Stimulated activated CD8-positive, alpha-beta memory T cell treated with anti-CD3 and anti-CD28 coated beads, Interleukin-4, amount 100 ng/mL, for 24 hours (primary cell): ENCODE measurements at regions not wholly inside any gene's neighbourhood (a gene's known extent, or its start where the extent isn't known, plus 50 kb on each side); places are given as distances from the start of the nearest gene placed in this dataset.

Source experiments
- DNase-seq: peaks from one replicate; pipeline ENCODE4 v3.0.0-alpha.2; 2020; ENCODE audit warnings: low read depth

- no peak for DNase-seq
Measured at GRCh38 chr1:219399446-219399845, 213.5 kb downstream of the ZC3H11B start.

- no peak for DNase-seq
Measured at GRCh38 chr1:219398815-219399396, 214.0 kb downstream of the ZC3H11B start.

- DNase-seq, result no peak
Measured at GRCh38 chr1:219397511-219397910, 215.4 kb downstream of the ZC3H11B start.

DNA sequence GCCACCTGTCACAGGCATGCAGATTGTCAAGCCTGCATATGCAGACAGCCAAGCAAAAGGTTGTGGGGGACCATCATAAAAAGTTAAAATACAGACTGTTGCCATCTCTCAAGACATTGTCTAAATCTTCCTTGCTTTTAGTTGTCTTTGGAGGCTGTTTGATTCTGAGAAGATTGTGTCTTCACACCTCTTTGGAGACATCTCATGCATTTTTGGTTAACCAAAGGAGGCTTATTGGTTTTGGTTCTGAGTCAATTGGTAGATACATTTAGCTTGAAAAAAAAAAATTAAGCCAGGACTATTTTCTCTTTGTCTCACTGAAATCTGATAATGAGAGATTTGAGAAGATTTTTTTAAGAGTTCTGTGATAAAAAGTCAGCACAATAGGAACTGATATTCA, 217.6 kb downstream of the LYPLAL1 start:
- DNase-seq, result no peak

GRCh38 chr1:219387211-219387610, 213.5 kb downstream of the LYPLAL1 start:
- no peak for DNase-seq

- DNase-seq, result peak; percentile 2
Measured at GRCh38 chr1:219385787-219386427, 212.2 kb downstream of the LYPLAL1 start.

DNA sequence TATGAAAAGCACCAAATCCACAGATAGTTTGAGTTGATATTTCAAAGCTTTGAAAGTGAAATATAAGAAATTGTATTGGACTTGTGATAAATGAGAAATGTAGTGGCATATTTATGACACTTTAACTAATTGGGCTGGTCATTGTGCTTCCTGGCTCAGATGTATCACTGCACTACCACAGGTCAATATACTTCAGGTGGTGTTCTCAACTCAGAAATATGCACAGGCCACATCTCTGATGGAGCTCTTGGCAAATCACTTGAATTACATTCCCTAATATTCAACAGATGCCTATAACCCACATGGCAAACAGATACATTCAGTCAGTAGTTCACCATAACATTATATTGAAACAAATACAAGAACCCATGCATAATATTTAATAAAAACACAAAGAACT, 209.6 kb downstream of the LYPLAL1 start:
- DNase-seq, result no peak

DNA sequence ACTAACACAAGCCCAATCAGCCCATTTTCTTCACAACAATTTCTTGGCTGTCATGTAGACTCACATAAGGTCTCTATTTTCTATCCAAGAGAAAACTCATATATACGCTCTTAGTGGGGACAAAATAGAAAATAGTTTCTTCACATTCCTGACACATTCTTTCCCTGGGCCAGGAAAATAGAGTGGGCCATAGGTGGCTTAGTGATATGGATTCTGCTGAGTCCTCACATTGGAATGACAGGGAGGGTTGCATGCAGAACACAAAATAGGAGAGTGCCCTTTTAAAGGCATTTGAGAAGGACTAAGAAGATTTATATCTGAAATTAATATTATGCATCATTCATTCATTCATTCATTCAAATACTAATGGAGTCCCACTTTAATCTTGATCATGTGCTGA, 207.7 kb downstream of the LYPLAL1 start:
- no peak for DNase-seq

- no peak for DNase-seq
Measured at GRCh38 chr1:219380463-219380862, 206.8 kb downstream of the LYPLAL1 start.

GRCh38 chr1:219379691-219380090, 206.0 kb downstream of the LYPLAL1 start:
- DNase-seq, result no peak

DNA sequence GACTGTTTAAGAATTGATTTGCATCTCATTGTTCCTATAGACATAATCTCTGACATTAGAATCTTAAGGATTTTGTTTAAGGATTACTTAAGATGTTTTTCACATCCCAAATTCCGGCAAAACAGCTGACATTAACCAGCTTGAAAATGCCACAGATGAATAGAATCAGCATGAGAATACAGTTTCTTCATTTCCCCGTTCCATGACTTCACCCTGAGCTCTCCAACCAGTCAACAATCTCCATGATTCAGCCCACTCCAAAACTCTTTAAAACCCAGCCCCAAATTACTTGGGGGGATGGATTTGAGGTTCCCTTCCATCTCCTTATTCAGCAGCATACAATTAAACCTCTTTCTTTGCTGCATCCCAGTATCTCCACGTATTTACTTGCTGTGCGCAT, 201.0 kb downstream of the LYPLAL1 start:
- no peak for DNase-seq

GRCh38 chr1:219374046-219374566, 200.4 kb downstream of the LYPLAL1 start:
- DNase-seq, result no peak

- DNase-seq, result no peak
Measured at GRCh38 chr1:219373616-219373935, 199.9 kb downstream of the LYPLAL1 start.

- DNase-seq, result no peak
Measured at GRCh38 chr1:219372916-219373615, 199.4 kb downstream of the LYPLAL1 start.

GRCh38 chr1:219371471-219371870, 197.8 kb downstream of the LYPLAL1 start:
- DNase-seq, result no peak

GRCh38 chr1:219367496-219367895, 193.8 kb downstream of the LYPLAL1 start:
- no peak for DNase-seq

GRCh38 chr1:219365451-219365850, 191.8 kb downstream of the LYPLAL1 start:
- DNase-seq, result no peak

DNA sequence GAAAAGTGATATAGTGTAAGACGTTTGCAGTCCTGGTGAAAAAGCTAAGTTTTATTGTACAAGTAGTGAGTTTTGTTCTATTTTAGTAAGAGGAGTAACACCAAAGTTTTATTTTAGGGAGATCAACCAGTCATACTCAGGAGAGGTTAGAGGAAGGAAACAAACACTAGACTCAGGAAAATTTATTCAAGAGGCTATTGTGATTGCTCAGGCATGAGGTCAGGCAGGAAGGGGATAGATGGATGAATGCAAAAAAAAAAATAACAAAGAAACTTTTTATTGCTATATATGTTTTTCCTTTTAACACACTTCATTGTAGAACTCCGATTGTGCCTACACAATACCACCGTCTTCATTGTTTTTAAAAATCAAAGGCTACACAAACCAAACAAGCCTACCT, 189.0 kb downstream of the LYPLAL1 start:
- DNase-seq, result no peak

DNA sequence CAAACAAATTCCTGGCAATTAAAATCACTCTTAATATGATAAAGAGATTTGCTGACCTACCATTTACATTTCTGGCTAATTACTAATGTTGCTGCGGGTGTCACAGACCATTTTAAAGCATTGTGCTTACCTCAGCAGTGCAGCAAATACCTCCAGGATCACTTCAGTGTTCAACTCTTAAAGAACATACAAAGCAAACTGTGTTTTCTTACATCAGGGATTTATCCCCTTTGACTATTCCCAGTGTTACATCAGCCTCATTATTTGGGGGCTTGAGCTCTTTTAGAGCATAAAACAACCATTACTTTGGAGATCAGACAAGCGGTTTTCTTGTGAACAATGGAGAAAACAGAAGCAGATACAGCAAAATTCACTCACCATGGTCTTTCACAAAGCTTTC, 185.4 kb downstream of the LYPLAL1 start:
- no peak for DNase-seq

GRCh38 chr1:219358080-219358479, 184.4 kb downstream of the LYPLAL1 start:
- no peak for DNase-seq

GRCh38 chr1:219354962-219355361, 181.3 kb downstream of the LYPLAL1 start:
- no peak for DNase-seq

DNA sequence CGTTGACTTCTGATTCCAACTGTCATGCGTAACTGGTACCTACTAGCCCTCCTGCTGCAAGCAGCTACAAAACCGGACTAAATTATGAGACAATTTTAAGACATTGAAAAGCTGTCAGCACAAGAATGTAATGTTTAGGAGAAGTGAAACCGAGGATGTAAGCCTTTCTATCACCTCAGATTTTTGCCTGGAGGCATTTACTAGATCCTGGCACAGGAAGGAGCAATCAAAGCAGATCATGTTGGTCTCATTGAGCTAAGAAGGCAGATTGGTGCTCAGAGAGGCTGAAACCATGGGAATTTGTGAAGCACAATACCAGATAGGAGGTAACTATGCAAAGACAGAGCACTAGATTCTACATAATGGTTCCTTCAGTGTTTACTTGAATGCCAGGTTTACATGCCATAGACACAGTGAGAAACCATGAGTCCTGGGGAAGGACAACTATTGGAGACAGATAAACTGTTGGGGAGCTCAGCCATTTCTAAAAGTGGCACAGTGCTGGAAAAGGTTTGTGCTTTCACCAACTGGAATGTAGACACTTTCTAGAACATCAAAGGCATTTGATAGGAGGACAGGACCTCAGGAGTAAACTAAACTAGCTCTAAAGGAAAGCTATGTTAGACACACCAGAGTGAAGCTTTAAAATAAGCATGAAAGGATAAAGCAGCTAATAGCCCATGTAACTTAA, 179.4 kb downstream of the LYPLAL1 start:
- no peak for DNase-seq
